SK-N-SH (cell line): ENCODE measurements at regions not wholly inside any gene's neighbourhood (a gene's known extent, or its start where the extent isn't known, plus 50 kb on each side); places are given as distances from the start of the nearest gene placed in this dataset.

Experiments used
- CTCF ChIA-PET: fragments of 300-600, 350-600 bp; formaldehyde crosslinking; extraction: SDS; loops from one replicate; lab custom pipeline; 2021; lab: Yijun Ruan, JAX
- POLR2A ChIA-PET: fragments of 350-600 bp; sonication (Branson Sonifier 250); formaldehyde crosslinking; extraction: SDS; loops from one replicate; lab custom pipeline; 2020; ENCODE audit warnings: antibody characterized with exemption, inconsistent platforms; lab: Yijun Ruan, JAX
- DNase-seq: peaks from one replicate; pipeline ENCODE4 v3.0.0; 2012
- H2AFZ ChIP-seq: fragments of 200-600 bp; sonication (generic); 2 replicates; pipeline ENCODE4 v1.8.1; 2016; ENCODE audit warnings: antibody characterized with exemption, mild to moderate bottlenecking, low read depth
- H3F3A ChIP-seq: fragments of 200-600 bp; sonication (generic); replicated peaks from 2 replicates; pipeline ENCODE3; 2016; ENCODE audit warnings: antibody characterized with exemption, mild to moderate bottlenecking; ENCODE audit not compliant: insufficient read depth
- H3K27ac ChIP-seq, 2 experiments: fragments of 200-500 bp in 1 of 2; fragments of 200-600 bp in 1 of 2; sonication (Bioruptor generic) in 1 of 2; sonication (generic), shearing (Covaris generic) in 1 of 2; 2 replicates each; pipeline versions ENCODE4 v1.5.1 to v1.6.1; 2014 to 2016; ENCODE audit warnings: low read depth in 2 of 2, inconsistent platforms in 1 of 2, low read length in 1 of 2, mild to moderate bottlenecking in 1 of 2, mixed read lengths in 1 of 2
- H3K27me3 ChIP-seq: fragments of 200-600 bp; sonication (generic), shearing (Covaris generic); 2 replicates; pipeline ENCODE4 v1.6.1; 2016; ENCODE audit warnings: mixed run types; ENCODE audit not compliant: insufficient read depth
- H3K36me3 ChIP-seq, 2 experiments: fragments of 200-500 bp in 1 of 2; fragments of 200-600 bp in 1 of 2; sonication (Bioruptor generic) in 1 of 2; sonication (generic) in 1 of 2; replicated peaks in 1 of 2; 2 replicates each; pipeline versions ENCODE3 to v1.5.1; 2014 to 2016; ENCODE audit warnings: low read length in 1 of 2, mild to moderate bottlenecking in 1 of 2; ENCODE audit not compliant: insufficient read depth in 2 of 2, control insufficient read depth in 1 of 2
- H3K4me1 ChIP-seq, 2 experiments: fragments of 200-500 bp in 1 of 2; fragments of 200-600 bp in 1 of 2; sonication (Bioruptor generic) in 1 of 2; sonication (generic), shearing (Covaris generic) in 1 of 2; 2 replicates each; pipeline versions ENCODE4 v1.5.1 to v1.6.1; 2014 to 2016; ENCODE audit warnings: low read depth in 1 of 2, low read length in 1 of 2, mixed run types in 1 of 2; ENCODE audit not compliant: insufficient read depth in 2 of 2, control insufficient read depth in 1 of 2
- H3K4me2 ChIP-seq: fragments of 200-600 bp; sonication (generic), shearing (Covaris generic); 2 replicates; pipeline ENCODE4 v1.6.1; 2017; ENCODE audit warnings: mixed run types
- H3K4me3 ChIP-seq, 2 experiments: fragments of 200-500 bp in 1 of 2; fragments of 200-600 bp in 1 of 2; sonication (Bioruptor generic) in 1 of 2; sonication (generic), shearing (Covaris generic) in 1 of 2; 2 replicates each; pipeline versions ENCODE4 v1.5.1 to v1.8.1; 2014 to 2016; ENCODE audit warnings: low read depth in 2 of 2, inconsistent platforms in 1 of 2, low read length in 1 of 2, mild to moderate bottlenecking in 1 of 2, mixed read lengths in 1 of 2, moderate library complexity in 1 of 2
- H3K79me2 ChIP-seq: fragments of 200-600 bp; sonication (generic); 2 replicates; pipeline ENCODE4 v1.8.1; 2017; ENCODE audit warnings: mild to moderate bottlenecking; ENCODE audit not compliant: insufficient read depth
- H3K9ac ChIP-seq: fragments of 200-600 bp; sonication (generic); 2 replicates; pipeline ENCODE4 v1.6.1; 2017; ENCODE audit warnings: mixed run types
- H3K9me2 ChIP-seq: fragments of 200-600 bp; sonication (generic); 2 replicates; pipeline ENCODE4 v1.6.1; 2017; ENCODE audit warnings: mixed run types
- H3K9me3 ChIP-seq: fragments of 200-600 bp; sonication (generic); 2 replicates; pipeline ENCODE4 v1.6.1; 2017; ENCODE audit warnings: mixed run types, mild to moderate bottlenecking, moderate library complexity
- H4K20me1 ChIP-seq: fragments of 200-600 bp; sonication (generic); 2 replicates; pipeline ENCODE4 v1.6.1; 2017; ENCODE audit warnings: mild to moderate bottlenecking, mixed run types; ENCODE audit not compliant: insufficient read depth
- CHD2 ChIP-seq: fragments of 150-350 bp; IDR thresholded peaks from 2 replicates; pipeline ENCODE4 v1.6.1; 2018; ENCODE audit warnings: low read length; ENCODE audit not compliant: partially characterized antibody
- CTCF ChIP-seq: fragments of 200-600 bp; sonication (generic); IDR thresholded peaks from 2 replicates; pipeline ENCODE4 v1.6.1; 2017; ENCODE audit warnings: antibody characterized with exemption, mild to moderate bottlenecking, moderate library complexity
- ELF1 ChIP-seq: IDR thresholded peaks from 2 replicates; pipeline ENCODE4 v1.4.0; 2012
- EP300 ChIP-seq, 2 experiments: IDR thresholded peaks; 2 replicates each; pipeline versions ENCODE4 v1.4.0 to v1.6.1; 2012; ENCODE audit warnings: borderline replicate concordance in 1 of 2, low read depth in 1 of 2, low read length in 1 of 2
- EZH2phosphoT487 ChIP-seq: fragments of 200-600 bp; sonication (generic); IDR thresholded peaks from 2 replicates; pipeline ENCODE4 v1.6.1; 2017; ENCODE audit warnings: low read depth, mixed run types, mild to moderate bottlenecking, antibody characterized with exemption, moderate library complexity, borderline replicate concordance
- FOSL2 ChIP-seq: IDR thresholded peaks from 2 replicates; pipeline ENCODE4 v1.4.0; 2012; ENCODE audit warnings: low read depth, mild to moderate bottlenecking, moderate library complexity, borderline replicate concordance
- FOXJ3 ChIP-seq: sonication (generic); formaldehyde crosslinking; IDR thresholded peaks from 2 replicates; pipeline ENCODE4 v1.5.1; 2020; ENCODE audit warnings: mild to moderate bottlenecking, missing genetic modification reagents
- GABPA ChIP-seq: IDR thresholded peaks from 2 replicates; pipeline ENCODE4 v1.4.0; 2012; ENCODE audit warnings: low read depth, mild to moderate bottlenecking
- GATA2 ChIP-seq: sonication (generic); formaldehyde crosslinking; IDR thresholded peaks from 2 replicates; pipeline ENCODE4 v1.5.0; 2020; ENCODE audit warnings: mild to moderate bottlenecking, missing genetic modification reagents
- MAX ChIP-seq: IDR thresholded peaks from 2 replicates; pipeline ENCODE4 v1.4.0; 2012; ENCODE audit warnings: low read depth
- POLR2AphosphoS5 ChIP-seq: IDR thresholded peaks from 2 replicates; pipeline ENCODE4 v1.6.1; 2012; ENCODE audit warnings: low read depth, low read length
- RAD21 ChIP-seq: IDR thresholded peaks from 2 replicates; pipeline ENCODE4 v1.6.1; 2012; ENCODE audit warnings: mild to moderate bottlenecking, low read length
- RXRA ChIP-seq: IDR thresholded peaks from 2 replicates; pipeline ENCODE4 v1.4.0; 2012; ENCODE audit warnings: low read depth, mild to moderate bottlenecking, borderline replicate concordance
- TAF1 ChIP-seq: IDR thresholded peaks from 2 replicates; pipeline ENCODE4 v1.6.1; 2012; ENCODE audit warnings: low read depth, mild to moderate bottlenecking, low read length, moderate library complexity, borderline replicate concordance
- TCF12 ChIP-seq: IDR thresholded peaks from 2 replicates; pipeline ENCODE4 v1.4.0; 2012
- USF2 ChIP-seq: fragments of 150-350 bp; IDR thresholded peaks from 2 replicates; pipeline ENCODE4 v1.6.1; 2017; ENCODE audit warnings: antibody characterized with exemption, low read length, low read depth, borderline replicate concordance
- YY1 ChIP-seq: IDR thresholded peaks from 2 replicates; pipeline ENCODE4 v1.4.0; 2012; ENCODE audit warnings: low read depth, mild to moderate bottlenecking
- WGBS: methylation state at CpG from one replicate; pipeline ENCODE4 v1.1.6; 2017; ENCODE audit warnings: low lambda C conversion rate; 5-methylcytosine and 5-hydroxymethylcytosine counted together
- TF ChIP-seq, protein P1 (sequence below): IDR thresholded peaks from 2 replicates; pipeline ENCODE4 v1.4.0; 2012; ENCODE audit warnings: low read depth, borderline replicate concordance
- TF ChIP-seq, protein P2 (sequence below): fragments of 150-350 bp; IDR thresholded peaks from 2 replicates; pipeline ENCODE4 v1.6.1; 2016; ENCODE audit warnings: mild to moderate bottlenecking, low read depth, low read length
- TF ChIP-seq, protein P3 (sequence below): IDR thresholded peaks from 2 replicates; pipeline ENCODE4; 2012

DNA sequence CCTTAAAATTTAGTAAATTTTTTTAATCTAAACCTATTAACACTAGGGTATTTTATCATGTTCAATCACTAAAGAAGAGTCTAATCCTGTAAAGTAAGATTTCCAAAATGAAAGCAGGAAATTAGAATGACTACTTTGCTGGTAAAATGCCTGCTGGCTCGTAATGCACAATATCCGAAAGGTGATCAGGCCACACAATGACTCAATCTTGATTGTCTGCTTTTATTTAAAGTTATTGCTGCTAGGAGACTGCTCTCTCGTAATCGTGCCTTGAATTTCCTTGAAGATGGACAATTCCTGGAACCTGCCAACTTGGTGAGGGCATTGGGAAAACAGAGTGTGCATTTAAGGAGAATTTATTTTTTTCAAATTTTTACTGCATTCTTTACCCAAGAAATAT, 1786.5 kb upstream of the RAG2 start:
- no peak for TF ChIP-seq RAD21
- no peak for TF ChIP-seq MAX
- TF ChIP-seq FOSL2: no peak
- TF ChIP-seq TCF12: no peak
- TF ChIP-seq, protein P1, sequence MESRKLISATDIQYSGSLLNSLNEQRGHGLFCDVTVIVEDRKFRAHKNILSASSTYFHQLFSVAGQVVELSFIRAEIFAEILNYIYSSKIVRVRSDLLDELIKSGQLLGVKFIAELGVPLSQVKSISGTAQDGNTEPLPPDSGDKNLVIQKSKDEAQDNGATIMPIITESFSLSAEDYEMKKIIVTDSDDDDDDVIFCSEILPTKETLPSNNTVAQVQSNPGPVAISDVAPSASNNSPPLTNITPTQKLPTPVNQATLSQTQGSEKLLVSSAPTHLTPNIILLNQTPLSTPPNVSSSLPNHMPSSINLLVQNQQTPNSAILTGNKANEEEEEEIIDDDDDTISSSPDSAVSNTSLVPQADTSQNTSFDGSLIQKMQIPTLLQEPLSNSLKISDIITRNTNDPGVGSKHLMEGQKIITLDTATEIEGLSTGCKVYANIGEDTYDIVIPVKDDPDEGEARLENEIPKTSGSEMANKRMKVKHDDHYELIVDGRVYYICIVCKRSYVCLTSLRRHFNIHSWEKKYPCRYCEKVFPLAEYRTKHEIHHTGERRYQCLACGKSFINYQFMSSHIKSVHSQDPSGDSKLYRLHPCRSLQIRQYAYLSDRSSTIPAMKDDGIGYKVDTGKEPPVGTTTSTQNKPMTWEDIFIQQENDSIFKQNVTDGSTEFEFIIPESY: no peak
- no peak for TF ChIP-seq RXRA
- no peak for TF ChIP-seq CTCF
- TF ChIP-seq TAF1: no peak
- TF ChIP-seq USF2: no peak
- no peak for TF ChIP-seq YY1
- no peak for TF ChIP-seq GABPA
- TF ChIP-seq, protein P2, sequence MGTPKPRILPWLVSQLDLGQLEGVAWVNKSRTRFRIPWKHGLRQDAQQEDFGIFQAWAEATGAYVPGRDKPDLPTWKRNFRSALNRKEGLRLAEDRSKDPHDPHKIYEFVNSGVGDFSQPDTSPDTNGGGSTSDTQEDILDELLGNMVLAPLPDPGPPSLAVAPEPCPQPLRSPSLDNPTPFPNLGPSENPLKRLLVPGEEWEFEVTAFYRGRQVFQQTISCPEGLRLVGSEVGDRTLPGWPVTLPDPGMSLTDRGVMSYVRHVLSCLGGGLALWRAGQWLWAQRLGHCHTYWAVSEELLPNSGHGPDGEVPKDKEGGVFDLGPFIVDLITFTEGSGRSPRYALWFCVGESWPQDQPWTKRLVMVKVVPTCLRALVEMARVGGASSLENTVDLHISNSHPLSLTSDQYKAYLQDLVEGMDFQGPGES: no peak
- TF ChIP-seq, protein P3, sequence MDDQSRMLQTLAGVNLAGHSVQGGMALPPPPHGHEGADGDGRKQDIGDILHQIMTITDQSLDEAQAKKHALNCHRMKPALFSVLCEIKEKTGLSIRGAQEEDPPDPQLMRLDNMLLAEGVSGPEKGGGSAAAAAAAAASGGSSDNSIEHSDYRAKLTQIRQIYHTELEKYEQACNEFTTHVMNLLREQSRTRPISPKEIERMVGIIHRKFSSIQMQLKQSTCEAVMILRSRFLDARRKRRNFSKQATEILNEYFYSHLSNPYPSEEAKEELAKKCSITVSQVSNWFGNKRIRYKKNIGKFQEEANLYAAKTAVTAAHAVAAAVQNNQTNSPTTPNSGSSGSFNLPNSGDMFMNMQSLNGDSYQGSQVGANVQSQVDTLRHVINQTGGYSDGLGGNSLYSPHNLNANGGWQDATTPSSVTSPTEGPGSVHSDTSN: no peak
- no peak for TF ChIP-seq ELF1
- no peak for TF ChIP-seq FOXJ3
- no peak for TF ChIP-seq EP300 (IDR thresholded peaks at IDR 0.05; ENCODE audit: borderline replicate concordance in 1 of 2, low read depth in 1 of 2, low read length in 1 of 2)
- TF ChIP-seq EZH2phosphoT487: no peak
- TF ChIP-seq CHD2: no peak
- no peak for TF ChIP-seq GATA2 (CRISPR knock-in tag)
- no peak for TF ChIP-seq POLR2AphosphoS5
- WGBS: 16% methylated on average over 4 of the region's 4 CpGs

More for the DNA sequence above, 1786.5 kb upstream of the RAG2 start:
- Histone ChIP-seq H4K20me1 (no peaks in the 10 kb centered on the region), H3K4me1 (no peaks in the 10 kb centered on the region), H3K4me3 (no peak overlapping the region), H3K9me2 (no peaks in the 10 kb centered on the region), H2AFZ (no peak overlapping the region), H3K27ac (no peak overlapping the region), H3K36me3 (no peaks in the 10 kb centered on the region), H3K79me2 (no peaks in the 10 kb centered on the region), H3K27me3 (no peaks in the 10 kb centered on the region), H3K9me3 (no peaks in the 10 kb centered on the region), H3K9ac (no peak overlapping the region), H3F3A (no peaks in the 10 kb centered on the region), H3K4me2 (no peak overlapping the region)
- CTCF ChIA-PET: no interaction called here
- no peak for DNase-seq
- POLR2A ChIA-PET: no interaction called here
